ENCODE measurements at regions not wholly inside any gene's neighbourhood (a gene's known extent, or its start where the extent isn't known, plus 50 kb on each side); places are given as distances from the start of the nearest gene placed in this dataset.

DNA sequence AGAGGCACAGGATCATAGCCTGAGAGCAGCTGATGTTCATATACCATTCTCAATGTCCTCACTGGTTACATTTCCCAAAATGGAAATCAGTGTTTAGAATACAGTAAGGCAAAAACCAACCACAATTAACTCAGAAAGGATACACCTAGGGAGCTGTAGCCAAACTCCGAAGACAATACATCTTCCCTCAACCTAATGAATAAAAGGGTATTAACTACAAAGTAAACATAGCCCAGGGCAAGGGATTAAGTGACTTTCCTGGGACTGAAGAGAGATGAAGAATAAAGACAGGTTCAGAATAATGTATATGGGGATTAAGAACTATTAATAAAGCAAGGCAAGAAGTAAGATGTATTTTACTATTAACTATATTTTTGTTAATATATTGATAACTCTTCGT is 79.5 kb downstream of the RPS29 start:
- no peaks in the 10 kb centered on the region for H3K27me3 Mint-ChIP-seq (ENCODE audit: low read depth)
- TF ChIP-seq, protein P1, sequence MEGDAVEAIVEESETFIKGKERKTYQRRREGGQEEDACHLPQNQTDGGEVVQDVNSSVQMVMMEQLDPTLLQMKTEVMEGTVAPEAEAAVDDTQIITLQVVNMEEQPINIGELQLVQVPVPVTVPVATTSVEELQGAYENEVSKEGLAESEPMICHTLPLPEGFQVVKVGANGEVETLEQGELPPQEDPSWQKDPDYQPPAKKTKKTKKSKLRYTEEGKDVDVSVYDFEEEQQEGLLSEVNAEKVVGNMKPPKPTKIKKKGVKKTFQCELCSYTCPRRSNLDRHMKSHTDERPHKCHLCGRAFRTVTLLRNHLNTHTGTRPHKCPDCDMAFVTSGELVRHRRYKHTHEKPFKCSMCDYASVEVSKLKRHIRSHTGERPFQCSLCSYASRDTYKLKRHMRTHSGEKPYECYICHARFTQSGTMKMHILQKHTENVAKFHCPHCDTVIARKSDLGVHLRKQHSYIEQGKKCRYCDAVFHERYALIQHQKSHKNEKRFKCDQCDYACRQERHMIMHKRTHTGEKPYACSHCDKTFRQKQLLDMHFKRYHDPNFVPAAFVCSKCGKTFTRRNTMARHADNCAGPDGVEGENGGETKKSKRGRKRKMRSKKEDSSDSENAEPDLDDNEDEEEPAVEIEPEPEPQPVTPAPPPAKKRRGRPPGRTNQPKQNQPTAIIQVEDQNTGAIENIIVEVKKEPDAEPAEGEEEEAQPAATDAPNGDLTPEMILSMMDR (conservative IDR thresholded peaks at IDR 0.05): no peak
- no peaks in the 10 kb centered on the region for H3K4me1 Mint-ChIP-seq
- peaks cover 6% of the 10 kb centered on the region for H3K9me3 Mint-ChIP-seq
- H3K36me3 Mint-ChIP-seq (ENCODE audit: low read depth): no peaks in the 10 kb centered on the region
- no peak overlapping the region for H3K27ac Mint-ChIP-seq (ENCODE audit: unreplicated experiment)
- DNase-seq (ENCODE audit: low read depth, low spot score): no peak
- H3K4me3 Mint-ChIP-seq: no peak overlapping the region

DNA sequence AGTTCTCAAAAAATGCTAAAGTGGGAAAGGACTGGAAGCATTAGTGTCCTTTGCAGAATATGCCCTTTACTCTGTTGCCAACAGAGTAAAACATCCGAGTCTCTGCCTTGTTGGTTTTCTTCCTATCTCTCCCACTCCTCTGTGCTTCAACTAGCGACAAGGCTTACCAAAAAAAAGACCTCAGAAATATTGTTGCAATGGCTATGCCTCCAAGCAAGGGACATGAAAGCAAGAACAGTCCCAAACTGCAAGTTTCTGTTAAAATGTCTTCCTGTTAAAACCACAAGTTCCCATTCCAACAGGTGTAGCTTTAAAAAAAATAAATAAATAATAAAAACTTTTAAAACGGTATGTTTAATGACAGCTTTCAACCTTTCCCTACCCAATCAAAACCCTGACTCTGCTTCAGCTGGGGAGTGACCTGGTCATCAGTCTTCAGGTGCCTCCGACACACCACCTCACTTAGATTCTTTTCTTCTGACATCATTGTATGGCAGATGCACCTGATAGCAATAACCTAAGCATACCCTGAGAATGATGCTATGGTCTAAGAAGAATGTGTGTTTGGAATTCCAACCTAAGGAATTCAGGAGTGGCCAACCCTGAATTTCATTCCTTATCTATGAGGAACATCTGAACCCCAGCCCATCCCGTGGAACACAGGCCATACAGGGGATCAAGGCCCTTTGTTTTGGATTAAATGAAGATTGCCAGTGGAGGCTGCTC is 81.0 kb downstream of the RPS29 start:
- H3K27me3 Mint-ChIP-seq (ENCODE audit: low read depth): no peaks in the 10 kb centered on the region
- no peaks in the 10 kb centered on the region for H3K36me3 Mint-ChIP-seq (ENCODE audit: low read depth)
- H3K27ac Mint-ChIP-seq (ENCODE audit: unreplicated experiment): no peak overlapping the region
- TF ChIP-seq, protein P1 (conservative IDR thresholded peaks at IDR 0.05): no peak
- H3K4me1 Mint-ChIP-seq: no peaks in the 10 kb centered on the region
- no peak for DNase-seq (ENCODE audit: low read depth, low spot score)
- peaks cover 3% of the 10 kb centered on the region for H3K9me3 Mint-ChIP-seq
- no peak overlapping the region for H3K4me3 Mint-ChIP-seq

DNA sequence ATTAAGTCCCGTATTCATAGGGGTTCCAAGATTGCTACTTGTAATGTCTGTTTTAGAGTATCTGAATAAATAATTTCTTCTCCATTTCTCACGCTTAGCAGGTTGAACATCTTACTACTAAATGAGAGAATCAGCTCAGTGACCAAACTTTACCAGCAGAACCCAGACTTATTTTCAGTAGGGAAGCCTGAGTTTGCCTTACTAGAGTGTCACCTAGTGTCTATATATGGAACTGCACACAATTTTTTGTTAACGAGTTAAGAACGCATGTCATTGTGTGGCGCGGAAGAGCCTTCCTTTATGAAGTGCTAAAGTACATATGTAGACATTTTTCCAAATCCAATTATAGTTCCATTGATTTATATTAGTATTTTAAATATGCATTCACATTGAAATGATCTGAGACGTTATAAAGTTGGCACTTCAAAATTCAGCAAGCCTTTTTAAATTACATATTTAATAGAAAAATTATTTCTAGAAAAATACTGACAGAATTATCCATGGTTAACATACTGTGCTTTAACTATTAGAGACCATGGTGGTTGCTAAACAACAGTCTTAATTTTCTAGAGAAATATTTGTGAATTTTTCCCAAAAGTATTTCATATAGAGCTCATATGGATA is 88.3 kb downstream of the RPS29 start:
- Mint-ChIP-seq H3K4me3 (no peak overlapping the region), H3K36me3 (ENCODE audit: low read depth) (no peaks in the 10 kb centered on the region), H3K9me3 (no peaks in the 10 kb centered on the region), H3K27ac (ENCODE audit: unreplicated experiment) (no peak overlapping the region), H3K4me1 (no peaks in the 10 kb centered on the region), H3K27me3 (ENCODE audit: low read depth) (no peaks in the 10 kb centered on the region)
- TF ChIP-seq, protein P1 (conservative IDR thresholded peaks at IDR 0.05): peak; percentile 88
- DNase-seq (ENCODE audit: low read depth, low spot score): no peak

DNA sequence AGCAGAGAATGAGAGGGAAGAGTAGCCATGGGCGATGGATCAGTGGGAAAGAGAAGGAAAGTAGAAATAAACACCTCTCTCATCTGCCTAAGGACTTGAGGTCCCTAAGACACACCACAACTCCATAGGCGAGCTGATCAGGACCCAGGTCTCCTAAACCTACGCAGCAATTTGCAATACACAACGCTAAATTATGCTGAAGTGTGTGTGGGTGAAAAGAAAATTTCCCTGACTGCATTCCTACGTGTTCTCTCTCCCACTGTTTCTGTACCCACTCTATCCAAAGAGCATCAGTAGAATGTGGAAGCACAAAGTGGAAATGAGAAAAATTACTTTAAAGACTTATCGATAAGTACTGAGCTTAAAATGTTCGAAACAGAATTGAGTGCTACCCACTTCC is 88.9 kb downstream of the RPS29 start:
- Mint-ChIP-seq H3K4me1 (no peaks in the 10 kb centered on the region), H3K9me3 (no peaks in the 10 kb centered on the region), H3K27me3 (ENCODE audit: low read depth) (no peaks in the 10 kb centered on the region), H3K27ac (ENCODE audit: unreplicated experiment) (no peak overlapping the region), H3K4me3 (no peak overlapping the region), H3K36me3 (ENCODE audit: low read depth) (no peaks in the 10 kb centered on the region)
- DNase-seq (ENCODE audit: low read depth, low spot score): no peak
- TF ChIP-seq, protein P1 (conservative IDR thresholded peaks at IDR 0.05): no peak

DNA sequence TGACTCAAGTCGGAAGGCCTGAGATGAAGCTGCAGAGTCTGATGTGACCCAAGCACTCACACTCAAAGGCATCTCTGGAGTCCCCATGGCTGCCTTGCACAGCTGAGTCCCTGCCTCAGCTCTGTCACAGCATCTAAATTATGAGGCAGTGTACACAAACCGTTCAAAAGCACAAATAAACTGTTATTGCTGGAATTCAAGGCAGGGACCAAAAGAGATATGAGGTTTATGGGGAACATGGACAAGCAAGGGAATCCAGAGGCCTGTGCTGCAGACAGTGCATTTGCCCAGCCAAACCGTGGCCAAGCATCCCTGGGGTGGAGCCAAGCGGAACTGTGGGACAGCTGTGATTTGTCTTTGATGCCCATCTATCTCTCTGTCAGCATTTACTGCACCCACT is 91.3 kb downstream of the RPS29 start:
- no peaks in the 10 kb centered on the region for H3K27me3 Mint-ChIP-seq (ENCODE audit: low read depth)
- H3K9me3 Mint-ChIP-seq: no peaks in the 10 kb centered on the region
- no peak overlapping the region for H3K4me3 Mint-ChIP-seq
- H3K27ac Mint-ChIP-seq (ENCODE audit: unreplicated experiment): no peak overlapping the region
- no peak for DNase-seq (ENCODE audit: low read depth, low spot score)
- H3K36me3 Mint-ChIP-seq (ENCODE audit: low read depth): no peaks in the 10 kb centered on the region
- TF ChIP-seq, protein P1 (conservative IDR thresholded peaks at IDR 0.05): no peak
- no peaks in the 10 kb centered on the region for H3K4me1 Mint-ChIP-seq
